K562 (cell line): ENCODE measurements at regions not wholly inside any gene's neighbourhood (a gene's known extent, or its start where the extent isn't known, plus 50 kb on each side); places are given as distances from the start of the nearest gene placed in this dataset.

Experiments used
- ATAC-seq: fragments of 200-7000 bp; cut with Tn5 transposase; 3 replicates; pipeline ENCODE4 v1.9.1; 2020; ENCODE audit warnings: moderate library complexity
- BruUV-seq: library from RNA; stranded (reverse); fragments of 400-500 nt; replicated peaks from 2 replicates; lab custom pipeline; 2021; lab: Mats Ljungman, UMichigan
- CTCF ChIA-PET: fragments of 300-600 bp; formaldehyde crosslinking; extraction: SDS; loops from one replicate; lab custom pipeline; 2021; ENCODE audit warnings: low intra/inter-chr PET ratio; lab: Yijun Ruan, JAX
- POLR2A ChIA-PET: fragments of 300-600, 350-650 bp; sonication (Branson Sonifier 250); formaldehyde crosslinking; extraction: SDS; loops from one replicate; lab custom pipeline; 2021; ENCODE audit warnings: antibody characterized with exemption, inconsistent platforms; lab: Yijun Ruan, JAX
- DNase-seq, 4 experiments: peaks; one replicate each; pipeline versions ENCODE4 v3.0.0 to v3.0.0-alpha.2; 2011 to 2018; ENCODE audit warnings: low spot score in 3 of 4, mixed read lengths in 3 of 4; ENCODE audit errors: extremely low read depth in 1 of 4
- FAIRE-seq: peaks from 2 replicates; lab custom pipeline; 2011; peaks lifted over from hg19 to GRCh38; lab: Jason Lieb, UNC
- H2AFZ ChIP-seq: 2 replicates; pipeline ENCODE4 v1.6.0; 2011; ENCODE audit warnings: low read depth, low read length, control low read depth, inconsistent platforms
- H3K27ac ChIP-seq: fragments of 200-600 bp; 3 replicates; pipeline ENCODE4 v1.8.0; 2011; ENCODE audit warnings: low read depth, mild to moderate bottlenecking, control low read depth, inconsistent platforms, low read length, moderate library complexity, mixed read lengths; ENCODE audit errors: extremely low read depth
- H3K27me3 ChIP-seq, 2 experiments: fragments of 300-600 bp in 1 of 2; 2 replicates in 1 of 2; 3 replicates in 1 of 2; pipeline versions ENCODE4 v1.6.0 to v1.8.0; 2011; ENCODE audit warnings: inconsistent platforms in 2 of 2, low read length in 2 of 2, mild to moderate bottlenecking in 1 of 2, mixed read lengths in 1 of 2, moderate library complexity in 1 of 2; ENCODE audit not compliant: control insufficient read depth in 2 of 2, insufficient read depth in 2 of 2
- H3K36me3 ChIP-seq: fragments of 300-600 bp; 3 replicates; pipeline ENCODE4 v1.8.0; 2011; ENCODE audit warnings: mild to moderate bottlenecking, low read length, inconsistent platforms; ENCODE audit not compliant: control insufficient read depth, insufficient read depth
- H3K4me1 ChIP-seq, 2 experiments: fragments of 200-600 bp in 1 of 2; replicated peaks in 1 of 2; 2 replicates in 1 of 2; 3 replicates in 1 of 2; pipeline versions ENCODE4 v1.5.1 to v1.8.0; 2011; ENCODE audit warnings: inconsistent platforms in 2 of 2, low read length in 2 of 2, mild to moderate bottlenecking in 1 of 2, mixed read lengths in 1 of 2, moderate library complexity in 1 of 2; ENCODE audit not compliant: control insufficient read depth in 2 of 2, insufficient read depth in 2 of 2
- H3K4me2 ChIP-seq: 2 replicates; pipeline ENCODE4 v1.6.1; 2011; ENCODE audit warnings: low read length, control low read depth, inconsistent platforms, mixed read lengths; ENCODE audit not compliant: insufficient read depth
- H3K4me3 ChIP-seq: fragments of 200-600 bp; sonication (generic), shearing (Covaris generic); 2 replicates; pipeline ENCODE4 v1.5.1; 2016; ENCODE audit warnings: control low read depth, inconsistent platforms
- H3K79me2 ChIP-seq: fragments of 200-600 bp; 3 replicates; pipeline ENCODE4 v1.8.0; 2011; ENCODE audit warnings: low read length, inconsistent platforms; ENCODE audit not compliant: control insufficient read depth, insufficient read depth
- H3K9ac ChIP-seq, 2 experiments: 2 replicates each; pipeline versions ENCODE4 v1.6.0 to v1.6.1; 2011; ENCODE audit warnings: low read depth in 2 of 2, low read length in 2 of 2, control low read depth in 1 of 2, inconsistent platforms in 1 of 2, mild to moderate bottlenecking in 1 of 2, mixed read lengths in 1 of 2; ENCODE audit not compliant: insufficient read depth in 1 of 2
- H3K9me1 ChIP-seq: one replicate; pipeline ENCODE4 v1.6.0; 2011; ENCODE audit warnings: inconsistent platforms, mild to moderate bottlenecking, low read length, moderate library complexity; ENCODE audit not compliant: control insufficient read depth, insufficient read depth
- H3K9me3 ChIP-seq: replicated peaks from 2 replicates; pipeline ENCODE4 v1.5.1; 2011; ENCODE audit warnings: low read depth, low read length, inconsistent platforms; ENCODE audit not compliant: control insufficient read depth, insufficient read depth
- H4K20me1 ChIP-seq: replicated peaks from 2 replicates; pipeline ENCODE4 v1.6.1; 2011; ENCODE audit warnings: low read length, inconsistent platforms, mixed read lengths; ENCODE audit not compliant: control insufficient read depth, insufficient read depth
- BCOR ChIP-seq: fragments of 450-650 bp; IDR thresholded peaks from 2 replicates; pipeline ENCODE4 v1.6.1; 2016
- CCNT2 ChIP-seq: IDR thresholded peaks from 2 replicates; pipeline ENCODE4 v1.6.1; 2011; ENCODE audit warnings: borderline replicate concordance, low read depth, mild to moderate bottlenecking, moderate library complexity, mixed read lengths, low read length; ENCODE audit not compliant: insufficient read length; ENCODE audit errors: extremely low read depth
- E2F3 ChIP-seq: fragments of 250-450 bp; sonication (Bioruptor Pico); IDR thresholded peaks from 2 replicates; pipeline ENCODE4 v1.4.0; 2020; ENCODE audit warnings: mild to moderate bottlenecking
- E2F4 ChIP-seq: sonication (generic); formaldehyde crosslinking; IDR thresholded peaks from 2 replicates; pipeline ENCODE4 v1.8.0; 2022; ENCODE audit warnings: mild to moderate bottlenecking, low read depth, missing genetic modification reagents
- EP300 ChIP-seq: IDR thresholded peaks from 2 replicates; pipeline ENCODE4 v1.6.1; 2012; ENCODE audit warnings: low read length, improper control_type of control experiment
- EP400 ChIP-seq: fragments of 450-650 bp; IDR thresholded peaks from 2 replicates; pipeline ENCODE4 v1.6.1; 2017; ENCODE audit warnings: antibody characterized with exemption, mild to moderate bottlenecking, moderate library complexity
- GATA2 ChIP-seq: sonication (generic); formaldehyde crosslinking; IDR thresholded peaks from 2 replicates; pipeline ENCODE4 v1.4.0; 2020; ENCODE audit warnings: mild to moderate bottlenecking, missing genetic modification reagents
- HCFC1 ChIP-seq: IDR thresholded peaks from 2 replicates; pipeline ENCODE4 v1.6.1; 2012; ENCODE audit warnings: low read depth, low read length, improper control_type of control experiment
- MCM3 ChIP-seq: fragments of 450-650 bp; IDR thresholded peaks from 2 replicates; pipeline ENCODE4 v1.6.1; 2016
- MTA3 ChIP-seq: fragments of 450-650 bp; formaldehyde crosslinking; IDR thresholded peaks from 2 replicates; pipeline ENCODE4 v1.6.1; 2017; ENCODE audit warnings: mild to moderate bottlenecking, borderline replicate concordance
- NCOA2 ChIP-seq, 2 experiments: fragments of 450-650 bp; IDR thresholded peaks; 2 replicates each; pipeline ENCODE4 v1.6.1; 2018; ENCODE audit warnings: mild to moderate bottlenecking in 2 of 2, moderate library complexity in 1 of 2; ENCODE audit not compliant: partially characterized antibody in 2 of 2
- NCOR1 ChIP-seq: fragments of 450-650 bp; IDR thresholded peaks from 2 replicates; pipeline ENCODE4 v1.6.1; 2016; ENCODE audit warnings: mild to moderate bottlenecking, moderate library complexity
- NELFE ChIP-seq: IDR thresholded peaks from 2 replicates; pipeline ENCODE4 v1.6.1; 2011; ENCODE audit warnings: mild to moderate bottlenecking; ENCODE audit not compliant: insufficient read depth, insufficient read length
- NR1H2 ChIP-seq: sonication (generic); formaldehyde crosslinking; IDR thresholded peaks from 2 replicates; pipeline ENCODE4 v1.4.0; 2020; ENCODE audit warnings: mild to moderate bottlenecking, missing genetic modification reagents
- NR3C1 ChIP-seq: sonication (generic); formaldehyde crosslinking; IDR thresholded peaks from 2 replicates; pipeline ENCODE4 v1.8.1; 2022; ENCODE audit warnings: missing genetic modification reagents
- TEAD1 ChIP-seq, 2 experiments: fragments of 450-650 bp in 1 of 2; sonication (generic) in 1 of 2; formaldehyde crosslinking; IDR thresholded peaks; 2 replicates each; pipeline versions ENCODE4 v1.4.0 to v1.8.0; 2020 to 2022; ENCODE audit warnings: mild to moderate bottlenecking in 2 of 2, missing genetic modification reagents in 1 of 2
- U2AF2 ChIP-seq: fragments of 200-400 bp; formaldehyde crosslinking; optimal IDR thresholded peaks from 2 replicates; pipeline ENCODE3; 2017; ENCODE audit warnings: low read depth, mild to moderate bottlenecking, low read length
- ZNF140 ChIP-seq: fragments of 250-450 bp; sonication (Bioruptor Pico); IDR thresholded peaks from 2 replicates; pipeline ENCODE4 v1.8.0; 2021; ENCODE audit warnings: moderate library complexity, mild to moderate bottlenecking, inconsistent platforms
- ZNF184 ChIP-seq: sonication (generic); formaldehyde crosslinking; IDR thresholded peaks from 2 replicates; pipeline ENCODE4 v1.5.0; 2020; ENCODE audit warnings: missing genetic modification reagents
- ZNF717 ChIP-seq: fragments of 250-450 bp; sonication (Bioruptor Pico); IDR thresholded peaks from 2 replicates; pipeline ENCODE4 v1.5.0; 2021
- WGBS: fragments of 100-300 bp; shearing (Covaris generic); methylation state at CpG from one replicate; pipeline ENCODE4 v1.1.6; 2016; ENCODE audit warnings: low coverage, mixed read lengths; ENCODE audit not compliant: insufficient coverage; ENCODE audit errors: missing lambda C conversion rate; 5-methylcytosine and 5-hydroxymethylcytosine counted together
- in situ Hi-C: fragments of 300-500 bp; cut with MboI; formaldehyde crosslinking; loops from 4 replicates; pipeline ENCODE4 v1.15.0; 2018; ENCODE audit warnings: inconsistent platforms, mixed read lengths
- intact Hi-C: fragments of 100-400 bp; cut with micrococcal nuclease; formaldehyde crosslinking; loops from 2 replicates; pipeline ENCODE4 v1.14.2; 2022

- intact Hi-C loops: no loop called here
- H3K9me3 ChIP-seq: no peaks in the 10 kb centered on the region; the same call in 1 of the 2 replicates
- no peak for FAIRE-seq
Observed at GRCh38 chr21:25324666-25325065, 282.6 kb downstream of the MRPL39 start.

DNA sequence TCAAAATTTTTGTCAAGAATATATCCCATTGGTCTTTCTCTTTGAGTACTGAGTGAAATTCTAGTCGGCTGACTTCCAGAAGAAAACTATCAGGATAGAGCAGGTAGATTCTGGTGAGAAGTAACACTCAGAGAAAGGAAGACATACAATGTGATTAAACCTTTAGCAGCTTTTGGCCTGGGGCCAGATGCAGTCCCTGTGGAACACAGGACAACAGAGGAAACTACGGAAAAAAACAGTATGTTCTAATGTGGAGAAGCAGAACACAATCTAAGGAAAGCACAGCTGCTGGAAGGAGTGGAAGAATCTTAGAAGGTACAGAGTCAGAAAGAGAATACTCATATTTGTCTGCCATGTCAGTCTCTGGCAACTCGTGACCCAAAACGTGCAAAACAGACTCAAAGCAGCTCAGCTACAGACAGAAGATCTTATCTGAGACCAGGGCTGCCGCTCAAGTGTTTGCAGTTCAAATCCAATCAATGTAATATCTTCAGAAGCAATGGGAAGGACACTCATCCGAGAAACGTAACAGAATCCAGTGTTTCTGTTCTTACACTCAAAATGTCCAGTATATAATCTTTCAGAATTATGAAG is 283.8 kb downstream of the MRPL39 start:
- no peak overlapping the region for H3K4me2 ChIP-seq
- no peak overlapping the region for H3K4me3 ChIP-seq
- H2AFZ ChIP-seq: no peak overlapping the region
- DNase-seq (no peak), FAIRE-seq (no peak), ATAC-seq (no peak)
- H3K4me1 ChIP-seq: no peaks in the 10 kb centered on the region
- H3K36me3 ChIP-seq: no peaks in the 10 kb centered on the region
- in situ Hi-C loops: no loop called here
- no peaks in the 10 kb centered on the region for H3K9me1 ChIP-seq
- no peaks in the 10 kb centered on the region for H3K79me2 ChIP-seq
- TF ChIP-seq EP400 (no peak), NCOA2 (IDR thresholded peaks at IDR 0.05; ENCODE audit: partially characterized antibody in 2 of 2) (no peak), HCFC1 (no peak), GATA2 (CRISPR knock-in tag) (no peak), U2AF2 (no peak), CCNT2 (no peak), NR3C1 (no peak), MCM3 (no peak), E2F4 (no peak), EP300 (no peak), E2F3 (CRISPR knock-in tag) (no peak), ZNF140 (no peak), NR1H2 (CRISPR knock-in tag) (no peak)
- no TSS peak for BruUV-seq
- no peak overlapping the region for H3K9ac ChIP-seq
- no peaks in the 10 kb centered on the region; the same call in 1 of the 2 replicates for H3K9me3 ChIP-seq
- WGBS: 0% methylated on average over 7 of the region's 7 CpGs
- no peak overlapping the region for H3K27ac ChIP-seq
- intact Hi-C loops: no loop called here
- H4K20me1 ChIP-seq: no peaks in the 10 kb centered on the region
- POLR2A ChIA-PET: no interaction called here
- CTCF ChIA-PET: no interaction called here
- no peaks in the 10 kb centered on the region for H3K27me3 ChIP-seq

More at GRCh38 chr21:25324666-25325065, 282.6 kb downstream of the MRPL39 start:
- no peaks in the 10 kb centered on the region for H3K9me1 ChIP-seq
- H2AFZ ChIP-seq: no peak overlapping the region
- no peak for DNase-seq
- WGBS: 4% methylated on average over 6 of the region's 6 CpGs
- no peak overlapping the region for H3K4me3 ChIP-seq
- H3K27ac ChIP-seq: no peak overlapping the region
- no peaks in the 10 kb centered on the region for H4K20me1 ChIP-seq
- no peaks in the 10 kb centered on the region for H3K27me3 ChIP-seq
- ChIA-PET POLR2A (no interaction called here), CTCF (no interaction called here)
- TF ChIP-seq NCOR1 (no peak), TEAD1 (CRISPR knock-in tag; IDR thresholded peaks at IDR 0.05) (no peak), MTA3 (no peak), ZNF717 (no peak), NELFE (no peak), ZNF184 (no peak), BCOR (no peak)
- no peaks in the 10 kb centered on the region for H3K4me1 ChIP-seq
- in situ Hi-C loops: no loop called here
- H3K79me2 ChIP-seq: no peaks in the 10 kb centered on the region
- no peaks in the 10 kb centered on the region for H3K36me3 ChIP-seq
- no TSS peak for BruUV-seq
- ATAC-seq: no peak
- no peak overlapping the region for H3K4me2 ChIP-seq
- H3K9ac ChIP-seq: no peak overlapping the region
